T-helper 22 cell (primary cell): ENCODE measurements at regions not wholly inside any gene's neighbourhood (a gene's known extent, or its start where the extent isn't known, plus 50 kb on each side); places are given as distances from the start of the nearest gene placed in this dataset.

Experiments used
- DNase-seq: peaks from one replicate; pipeline ENCODE4 v3.0.0-alpha.2; 2020; ENCODE audit warnings: low read depth

DNA sequence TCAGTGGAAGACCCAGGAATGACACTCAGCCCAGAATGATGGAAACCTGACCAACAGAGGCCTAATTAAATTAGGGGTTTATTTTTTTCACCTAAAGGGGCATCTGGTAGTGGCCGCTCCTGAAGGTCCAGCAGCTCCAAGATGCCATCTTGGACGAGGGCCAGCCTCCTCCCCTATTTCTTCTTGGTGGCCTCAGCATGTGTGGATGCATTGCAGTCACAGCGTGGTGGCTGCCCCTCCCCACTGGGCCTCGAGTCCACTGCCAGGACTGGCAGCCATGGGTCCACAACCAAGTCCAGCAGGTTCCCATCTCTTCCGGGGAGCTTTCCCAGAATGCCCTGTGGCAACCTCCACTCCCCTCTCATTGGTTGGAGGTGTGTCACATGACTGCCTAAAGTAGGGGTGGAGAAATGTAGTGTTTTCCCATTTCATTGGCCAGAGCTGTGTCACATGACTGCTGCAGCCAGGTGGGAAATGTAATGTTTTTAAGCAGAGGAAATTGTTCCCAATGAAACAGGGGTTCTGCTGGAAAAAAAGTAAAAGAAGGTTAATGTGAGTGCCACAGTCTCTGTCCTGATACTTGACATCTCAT lies 628.2 kb downstream of the PTPRU start:
- DNase-seq, result no peak

DNA sequence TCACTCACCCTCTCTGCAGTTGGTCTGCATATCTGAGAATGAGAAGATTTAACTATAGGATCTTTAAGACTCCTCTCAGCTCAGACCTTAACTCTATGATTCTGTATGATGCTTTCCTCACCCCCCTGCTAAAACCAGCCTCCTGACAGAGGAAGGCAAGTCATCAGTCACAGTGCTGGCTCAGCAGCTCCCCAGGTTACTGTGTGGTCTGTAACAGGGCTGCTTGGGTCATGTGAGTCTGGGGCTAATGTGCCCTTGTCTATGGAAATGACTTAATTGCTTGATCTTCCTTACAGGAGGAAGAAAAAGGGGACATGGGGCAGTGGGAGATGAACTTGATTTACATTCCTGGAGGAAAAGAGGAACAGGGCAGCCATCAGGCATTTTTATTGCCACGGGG lies 625.6 kb downstream of the PTPRU start:
- DNase-seq, result no peak

DNA sequence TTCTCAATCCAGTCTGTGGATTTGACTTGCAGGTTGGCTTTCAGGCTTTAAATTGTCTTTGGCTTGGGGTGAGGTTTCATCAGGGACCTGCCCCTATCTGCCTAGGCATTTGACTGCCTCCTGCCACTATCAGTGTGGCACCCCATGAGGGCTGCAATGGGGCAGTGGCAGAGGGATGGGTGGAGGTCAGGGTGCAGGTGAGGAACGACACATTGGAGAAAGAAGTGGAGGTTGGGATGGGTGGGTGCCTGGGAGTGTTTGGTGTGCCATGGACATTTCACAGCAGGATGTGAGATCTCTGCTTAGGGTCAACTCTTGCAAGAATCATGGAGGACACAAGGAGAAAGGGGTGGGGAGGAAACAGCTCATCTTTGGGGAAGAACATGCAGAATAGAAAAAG lies 625.1 kb downstream of the PTPRU start:
- no peak for DNase-seq

DNA sequence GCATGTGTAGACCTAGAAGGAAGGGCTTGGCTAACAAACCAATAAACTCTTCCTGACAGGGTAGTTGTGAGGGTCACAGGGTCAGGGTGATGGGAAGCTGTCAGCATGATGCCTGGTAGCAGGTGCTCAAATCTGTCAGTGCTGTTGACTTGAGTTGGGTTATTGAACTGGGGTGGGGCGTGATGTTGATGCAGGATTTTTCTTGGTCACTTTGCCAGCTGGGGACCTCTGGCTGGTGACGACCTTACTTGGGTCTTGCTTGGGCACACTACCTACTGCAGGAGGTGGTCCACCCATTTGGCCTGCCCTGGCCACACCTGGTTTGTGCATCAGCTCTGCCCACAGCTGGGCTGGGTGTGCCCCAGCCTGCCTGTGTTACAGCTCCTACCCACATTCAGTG lies 624.4 kb downstream of the PTPRU start:
- no peak for DNase-seq

DNA sequence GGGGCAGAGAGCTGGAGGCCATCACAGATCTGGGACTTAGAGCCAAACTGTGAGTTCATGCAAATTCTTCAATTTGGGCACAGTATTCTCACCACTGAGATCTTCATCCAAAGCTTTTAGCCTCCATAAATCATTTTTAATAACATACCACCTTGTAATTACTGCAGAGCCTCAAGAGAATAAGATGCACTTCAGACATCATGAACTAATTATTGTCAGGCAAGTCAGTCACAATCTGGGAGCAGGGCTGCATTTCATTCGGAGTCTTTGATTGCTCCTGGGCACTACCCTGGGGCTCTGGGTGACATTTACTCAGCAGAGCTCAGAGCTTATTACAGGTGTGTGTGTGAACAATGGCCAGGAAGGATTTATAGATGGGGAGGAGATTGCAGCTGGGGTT lies 623.7 kb downstream of the PTPRU start:
- no peak for DNase-seq

DNA sequence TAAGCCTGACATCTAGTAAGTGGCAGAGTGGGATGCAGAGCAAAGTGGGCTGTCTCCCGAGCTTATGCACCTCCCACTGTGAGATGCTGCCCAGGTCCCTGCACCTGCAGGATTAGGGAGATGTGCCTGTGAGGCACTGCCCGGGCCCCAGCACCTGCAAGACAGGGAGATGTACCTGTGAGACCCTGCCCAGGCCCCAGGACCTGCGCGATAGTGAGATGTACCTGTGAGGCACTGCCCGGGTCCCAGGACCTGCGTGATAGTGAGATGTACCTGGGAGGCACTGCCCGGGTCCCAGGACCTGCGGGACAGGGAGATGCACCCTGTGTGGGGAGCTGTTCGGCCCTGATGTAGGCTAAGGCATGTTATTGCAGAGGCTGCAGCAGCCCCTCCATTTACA lies 622.8 kb downstream of the PTPRU start:
- no peak for DNase-seq

DNA sequence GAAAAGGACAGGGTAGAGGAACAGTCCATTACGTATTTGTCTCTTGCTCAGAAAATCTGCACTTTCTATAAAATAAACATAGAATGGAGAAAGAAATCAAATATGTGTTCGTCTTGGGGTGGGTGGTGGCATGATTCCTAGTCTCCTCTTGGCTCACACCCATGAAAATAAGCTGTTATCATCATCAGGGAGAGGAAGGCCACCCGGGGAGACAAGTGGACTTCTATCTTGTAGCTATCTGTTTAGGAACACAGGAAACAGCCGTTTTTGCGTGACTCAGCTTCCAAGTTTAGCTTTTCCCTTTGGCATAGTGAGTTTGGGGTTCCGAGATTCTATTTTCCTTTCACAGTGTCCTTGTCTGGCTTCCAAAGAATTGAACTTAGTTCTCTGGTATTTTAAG lies 622.3 kb downstream of the PTPRU start:
- no peak for DNase-seq

DNA sequence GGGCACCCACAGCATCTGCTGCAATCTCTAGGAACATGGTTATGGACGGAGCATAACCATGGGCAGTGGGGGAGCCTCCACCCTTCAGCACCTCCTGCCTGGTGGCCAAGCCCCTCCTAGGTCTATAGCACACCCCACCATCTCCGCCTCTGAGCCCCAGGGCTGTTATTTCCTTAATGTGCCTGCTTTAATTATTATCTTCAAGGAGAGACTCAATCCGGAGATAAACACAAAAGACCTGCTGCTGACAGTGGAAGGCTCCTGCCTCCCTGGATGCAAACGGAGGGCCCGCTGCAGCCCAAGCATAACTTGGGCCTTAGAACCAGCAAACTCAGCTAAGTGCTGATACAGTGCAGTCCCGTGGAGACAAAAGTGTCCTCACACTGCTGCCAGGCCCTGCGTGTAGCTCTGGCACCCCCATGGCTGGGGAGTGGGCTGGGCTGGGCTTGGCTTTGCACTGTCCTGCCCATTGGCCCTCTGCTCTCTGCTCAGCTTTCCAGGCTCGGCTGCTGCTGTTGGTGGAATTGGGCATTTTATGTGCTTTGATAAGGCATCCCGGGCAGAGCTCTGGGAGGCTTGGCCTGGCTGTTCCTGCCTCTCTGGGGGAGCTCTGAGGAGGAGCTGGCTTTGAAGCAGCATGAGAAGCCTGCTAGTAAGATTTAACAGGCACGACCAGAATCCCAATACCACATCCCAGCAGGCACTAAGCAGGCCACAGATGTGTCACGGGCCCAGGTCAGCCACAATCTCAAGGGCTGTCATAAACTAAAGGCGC lies 620.2 kb downstream of the PTPRU start:
- DNase-seq, result no peak

DNA sequence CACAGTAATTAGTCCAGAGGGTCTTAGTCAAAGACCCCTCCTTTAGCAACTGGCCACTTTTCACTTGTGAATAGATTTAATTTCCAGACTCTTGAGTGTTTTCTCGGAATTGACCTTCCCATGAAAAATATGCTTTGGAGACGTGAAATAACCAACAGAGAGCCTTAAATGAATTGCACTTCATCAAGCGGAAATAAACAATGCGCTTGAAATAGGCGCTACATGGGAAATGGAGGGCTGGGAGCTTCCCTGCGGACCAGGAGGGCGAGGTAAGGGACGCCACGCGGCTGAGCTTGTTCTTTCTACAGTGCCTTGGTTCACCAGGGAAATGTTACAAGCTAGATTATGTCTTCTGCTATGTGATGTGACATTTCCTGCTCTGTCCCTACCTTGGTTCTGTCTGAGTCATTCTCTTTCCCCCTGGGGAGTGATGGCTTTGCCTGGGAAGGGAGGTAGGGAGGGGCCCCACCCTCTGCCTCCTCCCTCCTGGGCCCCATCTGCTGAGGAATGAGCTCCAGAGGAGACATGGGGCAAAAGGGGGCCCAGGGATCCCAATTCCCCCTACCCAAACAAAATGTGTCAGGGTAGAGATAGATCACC lies 619.3 kb downstream of the PTPRU start:
- DNase-seq, result no peak

DNA sequence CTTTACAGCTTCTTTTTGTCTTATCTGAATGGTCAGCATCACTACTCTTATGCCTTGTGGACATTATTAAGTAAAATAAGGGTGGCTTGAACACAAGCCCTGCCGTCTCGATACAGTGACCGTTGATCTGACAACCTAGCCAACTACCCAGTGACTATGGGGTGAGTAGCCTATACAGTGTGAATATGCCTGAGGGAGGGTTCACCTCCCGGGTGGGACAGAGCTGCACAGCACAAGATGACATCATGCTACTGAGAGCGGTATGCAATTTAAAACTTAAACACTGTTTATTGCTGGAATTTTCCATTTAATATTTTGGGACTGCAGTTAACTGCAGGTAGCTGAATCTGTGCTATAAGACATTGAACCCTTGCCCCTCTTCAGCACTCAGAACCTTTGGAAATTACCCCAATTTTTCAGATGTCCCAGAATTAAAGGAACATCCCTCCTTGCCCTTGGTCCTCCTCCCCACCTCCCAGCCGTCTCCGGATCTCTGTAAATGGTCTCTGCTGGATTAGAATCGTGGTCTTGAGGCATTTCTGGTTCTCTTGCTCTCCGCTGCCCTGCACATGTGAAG lies 618.5 kb downstream of the PTPRU start:
- no peak for DNase-seq

DNA sequence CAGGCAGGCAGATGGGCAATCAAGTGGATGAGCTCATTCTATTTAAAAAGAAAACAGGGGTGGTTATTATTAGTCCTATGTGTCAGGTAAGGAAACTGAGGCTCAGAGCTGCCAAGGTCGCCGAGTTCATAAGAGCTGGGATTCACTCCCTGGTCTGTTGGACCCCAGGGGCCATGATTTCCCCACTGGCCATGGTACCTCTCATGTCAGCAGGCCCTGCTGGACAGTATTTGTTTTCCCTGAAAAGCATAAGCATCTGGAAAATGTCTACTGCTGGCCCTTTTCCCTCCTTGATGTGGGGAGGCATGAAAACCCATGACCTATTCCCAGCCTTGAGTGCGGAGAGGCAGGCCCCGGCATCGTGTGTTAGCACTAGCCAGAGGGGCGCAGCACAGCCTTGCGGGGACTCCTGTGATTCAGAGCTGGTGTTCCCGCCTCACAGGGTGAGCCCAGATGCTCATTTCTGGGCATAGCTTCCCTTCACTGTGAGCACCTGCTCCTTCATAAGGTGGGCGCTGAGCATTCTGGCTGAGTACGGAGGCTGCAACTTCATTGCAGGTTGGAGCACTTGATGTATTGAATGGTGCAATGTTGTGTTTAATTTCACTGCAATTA lies 617.5 kb downstream of the PTPRU start:
- no peak for DNase-seq

DNA sequence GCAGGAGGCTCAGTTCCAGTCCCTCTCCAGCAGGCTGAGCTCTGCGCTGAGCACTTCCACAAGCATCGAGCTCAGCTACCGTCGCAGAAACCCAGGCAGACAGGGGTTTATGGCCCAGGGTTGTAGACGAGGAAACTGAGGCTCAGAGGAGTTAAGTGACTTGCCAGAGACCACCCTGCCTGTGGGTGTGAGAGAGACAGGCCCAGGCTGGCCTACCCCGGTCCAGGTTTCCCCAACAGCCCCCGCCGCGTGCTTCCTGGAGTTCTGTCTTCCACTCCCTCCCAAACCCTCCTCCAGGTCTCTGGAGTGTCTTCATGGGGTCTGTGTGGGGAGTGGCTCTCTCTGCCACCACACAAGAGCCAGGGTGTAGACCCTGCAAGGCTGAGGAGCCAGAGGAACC lies 615.9 kb downstream of the PTPRU start:
- DNase-seq, result no peak

DNA sequence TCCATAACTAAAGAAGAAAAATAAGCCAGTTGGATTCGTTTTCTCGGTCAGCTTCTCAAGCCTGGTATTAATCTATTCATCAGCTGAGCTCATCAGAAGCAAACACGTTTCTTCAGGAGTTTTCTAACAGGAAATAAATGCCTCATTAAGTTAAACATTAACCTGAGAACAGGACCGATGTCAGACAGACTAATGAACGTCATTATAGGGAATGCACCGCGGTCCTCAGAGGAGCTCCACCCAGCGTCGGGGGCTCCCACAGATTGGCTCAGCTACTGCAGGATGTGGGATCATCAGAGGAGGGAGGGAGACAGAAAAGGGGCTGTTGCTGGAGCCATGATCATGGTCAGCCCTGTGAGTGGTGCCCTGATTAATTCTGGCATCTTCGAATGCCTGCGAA lies 615.4 kb downstream of the PTPRU start:
- no peak for DNase-seq

DNA sequence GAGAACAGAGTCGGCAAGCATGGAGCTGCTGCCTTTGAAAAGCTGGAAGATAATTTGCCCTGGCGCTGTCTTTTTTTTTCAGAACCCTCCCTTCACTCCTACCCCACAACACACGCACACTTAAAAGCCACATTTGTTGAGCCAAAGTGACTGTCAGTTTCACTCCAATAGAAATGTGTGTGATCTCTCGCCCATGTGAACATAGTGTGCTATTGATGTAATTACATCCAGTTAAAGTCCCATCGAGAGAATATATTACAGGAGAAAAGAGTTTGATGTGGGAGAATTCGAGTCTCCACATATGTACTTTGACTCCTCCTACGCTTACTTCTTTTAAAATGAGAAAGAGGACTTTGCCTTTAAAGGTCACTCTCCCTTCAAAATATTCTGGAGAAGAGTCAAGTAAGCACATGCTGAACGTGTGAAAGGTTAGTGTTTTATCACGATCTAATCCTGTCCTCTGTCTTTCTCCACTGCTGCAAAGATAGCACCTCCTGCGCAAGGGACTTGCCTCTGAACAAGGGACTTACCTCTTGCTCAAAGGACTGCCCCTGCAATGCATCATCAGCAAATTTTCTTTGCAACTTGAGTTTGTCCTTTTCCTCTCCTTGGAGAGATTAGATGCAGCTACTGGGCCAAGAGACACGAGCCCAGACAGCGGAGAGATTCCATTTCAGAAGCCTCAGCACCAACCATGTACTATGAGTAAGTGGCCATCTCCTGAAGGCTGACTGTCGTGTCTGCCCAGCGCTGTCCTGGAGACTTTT lies 613.9 kb downstream of the PTPRU start:
- no peak for DNase-seq

DNA sequence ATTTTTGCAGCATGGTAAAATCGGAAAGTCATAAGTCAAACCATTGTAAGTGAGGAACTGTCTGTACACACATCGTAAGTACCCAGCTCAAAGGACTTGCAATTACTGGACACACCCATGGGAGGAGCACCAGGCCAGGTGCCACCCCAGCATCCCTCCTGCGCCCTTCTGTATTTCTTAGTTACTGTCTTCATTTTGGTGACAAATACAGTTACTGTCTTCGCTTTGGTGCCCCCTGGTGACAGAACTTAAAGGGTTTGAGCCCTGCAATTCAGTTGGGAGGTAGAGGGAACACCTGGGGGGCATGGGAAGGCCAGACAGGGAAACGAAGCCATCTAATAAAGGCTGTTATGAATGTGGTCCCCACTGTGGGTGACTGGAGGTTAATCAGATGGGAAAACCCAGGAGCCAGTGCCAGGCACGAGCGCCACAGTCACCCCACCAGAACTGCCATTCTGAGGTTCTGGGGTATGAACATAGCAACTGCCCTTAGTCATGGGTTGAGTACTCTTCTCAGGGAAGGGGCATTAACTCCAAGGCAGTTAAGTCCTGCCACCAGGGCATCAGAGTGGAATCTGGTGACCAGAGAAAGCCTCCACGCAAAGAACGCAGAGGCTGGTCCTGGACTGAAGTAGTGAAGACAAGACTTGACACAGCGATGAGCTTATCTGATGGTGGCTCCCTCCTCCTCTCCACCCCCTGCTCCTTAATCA lies 612.9 kb downstream of the PTPRU start:
- DNase-seq, result no peak

DNA sequence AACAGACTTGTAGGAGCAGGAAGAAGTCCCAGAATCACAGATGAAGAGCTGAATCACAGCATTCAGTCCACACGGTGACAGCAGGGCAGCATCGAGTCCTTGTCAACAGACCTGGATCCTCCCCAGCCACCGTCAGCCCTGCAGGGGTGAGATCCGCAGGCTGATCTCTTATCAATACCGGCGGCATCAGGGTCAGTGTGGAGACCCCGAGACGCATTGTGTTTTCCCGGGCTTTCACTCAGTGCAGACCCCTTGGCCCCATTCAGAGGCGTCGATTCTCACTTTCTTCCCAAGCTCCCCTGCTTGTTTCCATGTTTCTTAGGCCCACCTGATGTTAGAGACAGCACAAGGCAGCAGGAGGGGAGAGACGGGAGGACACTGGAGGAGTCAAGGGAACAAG lies 609.6 kb downstream of the PTPRU start:
- DNase-seq, result no peak

DNA sequence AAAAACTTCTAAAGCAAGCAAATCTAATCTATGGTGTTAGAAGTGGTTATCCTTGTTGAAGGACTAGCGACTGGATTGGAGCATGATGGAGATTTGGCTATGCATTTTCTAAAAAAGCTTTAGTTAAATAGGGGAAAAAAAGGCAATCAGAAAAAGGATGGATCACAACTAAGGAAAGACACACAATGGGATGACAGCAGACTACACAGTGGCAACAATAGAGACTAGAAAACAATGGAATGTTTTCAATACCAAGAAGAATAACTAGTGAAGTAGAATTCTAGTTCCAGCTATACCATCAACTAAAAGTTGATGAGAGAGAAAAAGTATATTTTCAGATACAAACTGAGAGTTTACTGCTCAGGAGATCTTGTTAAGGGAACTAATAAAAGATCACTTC lies 605.8 kb downstream of the PTPRU start:
- no peak for DNase-seq

DNA sequence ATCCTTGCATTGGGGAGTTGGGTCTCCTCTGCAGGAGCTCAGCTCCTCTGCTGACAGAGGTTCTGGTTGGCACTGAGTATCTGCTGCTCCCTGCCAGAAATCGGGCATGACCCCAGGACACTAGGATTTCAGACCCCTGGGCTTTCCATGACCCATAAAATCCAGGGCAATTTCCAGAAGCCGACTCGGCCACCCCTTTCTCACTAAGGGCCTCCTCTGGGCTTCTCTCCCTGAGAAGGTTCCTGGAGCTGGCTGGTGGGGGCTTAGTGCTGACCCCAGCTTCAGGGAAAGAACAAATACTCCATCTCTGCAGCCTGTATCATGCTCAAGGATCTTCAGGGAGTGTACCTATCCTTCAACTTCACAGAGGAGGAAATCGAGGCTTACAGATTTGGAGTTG lies 603.4 kb downstream of the PTPRU start:
- DNase-seq, result no peak

DNA sequence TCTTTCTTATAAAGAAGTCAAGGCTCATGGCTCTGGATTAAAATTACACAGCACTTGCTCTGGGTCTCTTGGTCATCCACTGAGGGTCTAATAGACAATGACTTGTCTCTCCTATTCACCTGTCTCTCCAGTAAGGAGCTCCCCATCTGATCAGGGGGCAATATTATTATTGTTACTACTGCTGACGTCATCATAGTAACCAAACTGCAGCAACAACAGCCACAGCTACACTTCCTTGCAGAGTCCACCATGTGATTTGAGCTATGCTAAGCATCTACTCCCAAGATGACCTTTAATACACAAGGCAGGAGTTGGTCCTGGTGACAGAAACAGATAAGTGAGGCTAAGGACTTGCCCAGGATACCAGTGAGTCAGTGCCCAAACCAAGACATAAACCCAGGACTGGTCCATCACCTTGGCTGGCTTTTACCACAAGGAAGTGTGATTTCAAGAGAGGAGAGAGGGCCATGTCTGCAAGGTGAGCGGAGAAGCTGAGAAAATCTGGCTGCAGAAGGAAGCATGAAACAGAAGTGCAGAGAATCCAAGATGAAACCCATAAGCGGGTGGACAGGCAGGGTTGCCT lies 602.5 kb downstream of the PTPRU start:
- no peak for DNase-seq

DNA sequence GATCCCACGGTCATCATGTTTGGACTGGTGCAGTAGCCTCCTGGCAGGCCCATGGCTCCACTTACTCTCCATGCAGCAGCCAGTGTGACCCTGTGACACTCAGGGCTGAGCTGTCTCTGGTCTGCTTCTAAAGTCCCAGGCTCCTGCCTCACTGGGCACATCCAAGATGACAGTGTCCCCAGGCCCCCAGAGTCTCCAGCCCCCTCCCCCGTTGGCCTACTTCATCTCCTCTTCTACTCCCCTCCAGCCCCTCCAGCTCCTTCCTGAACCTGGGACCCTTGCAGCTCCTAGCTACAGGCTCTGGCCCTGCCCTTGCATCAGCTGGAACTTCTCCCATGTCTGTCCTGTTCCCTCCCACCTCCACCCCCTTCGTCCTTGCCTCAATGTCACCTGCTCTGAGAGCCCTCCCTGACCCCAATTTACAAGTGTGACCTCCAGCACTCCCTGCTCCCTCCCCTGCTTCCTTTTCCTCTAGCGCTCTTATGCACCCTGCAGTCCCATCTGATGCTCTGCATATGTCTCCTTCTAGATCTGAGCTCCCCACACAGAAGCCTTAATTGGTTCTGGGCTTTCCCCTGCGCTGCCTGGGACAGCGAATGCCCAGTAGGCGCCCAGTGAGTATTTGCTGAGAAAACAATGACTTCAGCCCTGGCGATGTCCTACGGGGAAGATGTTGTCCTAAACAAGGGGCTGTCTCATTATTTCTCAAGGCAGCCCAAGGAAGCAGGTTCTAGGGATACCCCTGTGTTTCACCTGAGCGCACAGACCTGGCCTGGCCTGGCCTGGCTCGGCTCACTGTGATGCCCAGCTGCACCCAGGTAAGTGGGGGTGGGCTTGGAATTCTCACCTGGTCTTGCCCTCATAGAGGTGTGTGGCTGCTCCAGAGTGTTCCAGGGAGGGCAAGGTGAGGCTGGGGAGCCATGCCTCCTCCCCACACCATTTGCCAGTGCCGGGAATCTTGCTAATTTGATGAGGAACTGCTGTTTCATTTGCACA lies 600.6 kb downstream of the PTPRU start:
- no peak for DNase-seq
